HG02623 (cell line): ENCODE measurements at regions not wholly inside any gene's neighbourhood (a gene's known extent, or its start where the extent isn't known, plus 50 kb on each side); places are given as distances from the start of the nearest gene placed in this dataset.
"Not testable (repeated sequence)": the region's sequence is repeated elsewhere in the genome, so short reads cannot be mapped to it uniquely, and the experiment has no call there.

Experiments used
- ATAC-seq: cut with Tn5 transposase; IDR thresholded peaks from one replicate; pipeline ENCODE4 v1.9.1; 2021; ENCODE audit warnings: moderate library complexity; ENCODE audit not compliant: unreplicated experiment

DNA sequence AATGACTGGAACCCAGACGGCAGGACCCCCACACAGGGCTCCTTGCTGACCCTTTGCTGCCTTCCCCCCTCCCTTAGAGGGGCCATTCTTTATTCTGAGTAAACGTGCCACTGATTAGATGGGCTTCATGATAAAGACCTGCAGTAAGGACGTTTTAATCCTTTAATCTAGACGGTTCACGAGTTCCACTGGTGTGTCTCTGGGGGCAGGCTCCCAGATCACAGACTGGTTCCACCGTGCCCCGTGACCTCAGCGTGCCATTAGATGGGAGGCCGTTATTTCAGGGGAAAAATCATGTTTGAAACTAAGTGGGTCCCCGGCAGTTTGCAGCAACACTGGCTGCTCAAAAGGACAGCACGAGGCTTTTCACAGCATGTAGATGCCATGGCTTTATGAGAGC, 246.9 kb upstream of the PLGLB2 start:
- ATAC-seq, result not testable (repeated sequence)

DNA sequence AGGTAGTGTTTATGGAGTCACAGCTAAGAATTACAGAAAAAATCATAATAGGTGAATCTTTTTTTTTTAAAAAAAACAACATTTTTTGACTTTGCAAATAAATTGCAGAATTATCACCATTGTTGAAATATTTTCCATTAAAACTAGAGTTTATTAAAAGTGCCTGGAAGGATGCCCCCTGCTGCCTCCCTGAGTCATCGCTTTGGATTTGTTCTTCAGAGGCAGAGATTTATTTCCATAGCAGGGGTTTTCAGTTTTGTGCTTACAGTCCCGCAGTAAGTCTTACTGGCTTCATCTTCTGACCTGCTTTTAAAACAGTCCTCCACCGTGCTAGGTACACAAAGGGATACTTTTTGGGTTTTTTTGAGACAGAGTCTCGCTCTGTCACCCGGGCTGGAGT, 244.9 kb upstream of the PLGLB2 start:
- ATAC-seq, result not testable (repeated sequence)

DNA sequence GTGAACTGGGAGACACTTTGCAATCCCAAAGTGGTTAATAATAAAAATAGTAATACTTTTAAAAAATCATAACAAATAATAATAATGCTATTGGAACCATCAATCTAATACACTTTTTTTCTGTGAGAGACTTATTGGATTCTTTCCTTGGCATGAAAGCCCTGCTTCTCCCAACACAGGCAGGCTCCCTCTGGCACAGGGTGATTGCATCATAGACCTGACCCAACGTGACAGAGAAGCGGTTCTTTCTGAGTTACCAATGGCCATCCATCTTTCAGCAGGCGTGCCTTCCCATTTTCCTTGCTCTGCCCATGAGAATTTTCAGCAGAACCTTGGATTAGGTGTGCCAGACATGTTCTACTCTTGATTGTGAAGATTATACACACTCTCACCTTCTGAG, 242.6 kb upstream of the PLGLB2 start:
- ATAC-seq, result not testable (repeated sequence)

DNA sequence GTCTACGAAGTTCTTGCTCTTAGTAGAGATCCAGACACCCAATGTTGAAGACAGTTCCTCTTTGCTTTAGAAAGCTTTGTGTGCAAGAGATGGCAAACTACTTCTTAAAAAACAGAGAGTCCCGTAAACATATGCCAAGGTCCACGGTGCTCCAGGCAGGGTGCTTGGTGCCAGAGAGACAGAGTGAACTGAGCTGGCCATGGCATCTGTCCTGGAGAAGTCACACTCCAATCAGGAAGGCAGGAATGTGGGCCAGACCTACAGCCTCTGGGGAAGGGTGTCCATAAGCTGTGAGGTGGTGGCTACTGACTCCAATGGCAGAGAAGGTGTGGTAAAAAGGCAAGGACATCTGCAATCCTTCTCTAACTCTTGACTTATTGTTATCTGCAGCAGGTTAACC, 242.0 kb upstream of the PLGLB2 start:
- not testable (repeated sequence) for ATAC-seq

DNA sequence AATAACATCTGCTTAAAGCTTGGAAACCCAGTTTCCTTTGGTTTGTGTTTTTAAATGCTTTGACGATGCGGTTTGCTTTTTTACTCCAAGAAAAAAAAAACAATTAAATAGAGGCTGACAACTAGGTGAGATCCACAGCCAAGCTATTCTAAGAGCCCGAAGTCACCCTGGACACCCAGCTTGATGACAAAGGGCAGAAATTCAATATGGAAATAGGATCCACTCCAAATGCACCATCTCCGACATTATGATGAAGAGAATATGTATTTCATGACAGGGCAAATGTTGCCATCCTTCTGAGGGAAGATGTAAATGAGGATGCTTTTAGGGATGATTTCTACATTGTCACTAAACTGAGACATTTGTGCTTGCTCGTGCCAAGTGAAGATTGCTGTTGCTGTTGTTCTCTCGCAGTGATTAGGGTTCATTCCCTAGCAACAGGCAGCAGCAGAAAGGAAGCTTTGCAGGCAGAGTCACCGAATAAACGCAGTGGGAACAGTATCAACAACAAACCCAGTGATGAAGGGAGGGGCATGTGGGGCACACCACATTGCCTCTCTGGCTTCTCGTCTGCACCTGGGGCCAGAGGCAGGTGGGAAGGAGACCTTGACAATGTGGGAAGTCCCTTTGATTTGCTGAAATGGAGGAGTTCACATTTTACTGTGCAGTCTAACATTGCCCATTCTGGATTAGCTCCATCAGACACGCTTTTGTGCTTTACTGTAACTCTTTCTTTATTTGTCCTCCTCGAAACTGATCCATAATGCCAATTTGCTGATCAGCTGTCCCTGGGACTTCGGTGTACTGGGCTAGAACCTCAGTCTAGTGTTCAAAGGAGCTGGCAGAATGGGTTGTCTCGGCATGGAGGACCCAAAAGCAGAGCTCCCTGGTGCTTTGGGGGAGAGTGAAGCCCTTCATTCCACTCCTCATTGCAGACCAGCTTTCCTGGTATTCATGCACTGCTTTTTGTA, 240.2 kb upstream of the PLGLB2 start:
- not testable (repeated sequence) for ATAC-seq

DNA sequence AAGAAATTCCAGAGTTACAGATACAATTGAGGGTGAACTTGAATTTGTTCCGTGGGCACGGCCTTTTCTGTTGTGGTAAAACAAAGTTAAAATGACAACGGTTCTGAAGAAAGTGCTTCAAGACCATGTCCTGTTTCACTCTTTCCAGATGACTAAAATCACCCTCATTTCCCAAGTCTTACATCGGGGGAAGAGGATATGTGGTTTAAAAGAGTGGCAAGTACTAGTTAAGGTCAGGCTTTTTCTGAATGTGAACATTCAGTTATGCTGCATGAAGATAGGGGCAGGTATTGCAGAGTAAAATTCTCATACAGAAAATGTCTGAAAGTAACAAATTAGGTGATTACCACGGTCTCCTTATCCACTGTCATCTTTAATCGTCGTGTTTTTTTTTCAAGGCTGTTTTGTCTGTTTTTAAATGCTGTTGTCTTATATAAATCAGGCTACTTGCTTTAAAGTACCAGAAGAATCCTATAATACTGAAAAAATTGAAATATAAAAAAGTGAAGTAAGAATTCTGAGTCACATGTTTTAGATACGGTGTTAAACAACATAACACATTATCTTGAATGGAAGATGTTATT, 236.6 kb upstream of the PLGLB2 start:
- ATAC-seq, result not testable (repeated sequence)

DNA sequence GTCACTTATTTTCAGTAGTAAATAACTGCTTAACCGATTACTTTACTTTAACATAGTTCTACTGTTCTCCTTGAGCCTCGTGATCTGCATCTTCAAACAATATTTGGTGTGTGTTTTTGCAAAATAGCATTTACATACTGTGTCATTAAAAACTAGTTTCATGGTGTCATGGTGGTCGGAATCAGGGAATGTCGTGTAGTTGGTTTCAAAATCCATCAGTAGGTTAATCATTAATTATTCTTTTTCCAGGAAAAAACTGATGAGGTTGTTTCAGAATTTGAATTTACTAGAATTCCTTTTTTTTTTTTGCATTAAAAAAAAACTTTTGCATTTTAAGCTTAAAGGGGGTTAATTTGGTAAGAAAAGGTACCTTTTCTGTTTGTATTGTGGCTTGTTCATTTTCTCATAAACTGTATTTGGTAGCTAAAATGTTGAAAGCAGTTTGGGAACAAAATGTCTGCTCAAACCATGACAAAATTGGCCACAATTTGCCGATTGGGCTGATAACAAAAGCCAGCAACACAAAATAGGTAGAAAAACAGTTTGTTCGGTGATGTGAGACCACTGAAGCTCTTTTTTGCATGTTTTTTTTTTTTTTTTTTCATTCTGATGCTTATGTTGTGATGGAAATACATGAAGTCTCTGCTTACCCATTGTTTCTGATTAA, 234.9 kb upstream of the PLGLB2 start:
- not testable (repeated sequence) for ATAC-seq

DNA sequence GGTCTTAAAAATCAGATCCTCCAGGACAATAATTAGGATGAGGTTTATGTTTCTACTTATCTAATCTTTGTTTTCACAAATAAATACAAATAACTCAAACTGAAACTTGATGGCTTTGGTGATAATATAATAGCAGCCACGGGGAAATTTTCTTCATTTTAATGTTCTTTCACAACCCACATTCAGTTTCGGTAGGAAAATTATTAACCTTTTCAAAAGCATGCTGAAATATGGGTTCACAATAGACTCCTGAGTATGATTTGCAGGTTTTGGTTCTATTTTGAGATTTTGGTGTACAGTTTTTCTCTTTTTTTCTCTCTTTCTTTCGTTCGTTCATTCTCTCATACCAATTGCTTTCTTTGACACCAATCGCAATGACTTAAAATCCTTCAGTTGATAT, 233.9 kb upstream of the PLGLB2 start:
- peak; percentile 62 for ATAC-seq

DNA sequence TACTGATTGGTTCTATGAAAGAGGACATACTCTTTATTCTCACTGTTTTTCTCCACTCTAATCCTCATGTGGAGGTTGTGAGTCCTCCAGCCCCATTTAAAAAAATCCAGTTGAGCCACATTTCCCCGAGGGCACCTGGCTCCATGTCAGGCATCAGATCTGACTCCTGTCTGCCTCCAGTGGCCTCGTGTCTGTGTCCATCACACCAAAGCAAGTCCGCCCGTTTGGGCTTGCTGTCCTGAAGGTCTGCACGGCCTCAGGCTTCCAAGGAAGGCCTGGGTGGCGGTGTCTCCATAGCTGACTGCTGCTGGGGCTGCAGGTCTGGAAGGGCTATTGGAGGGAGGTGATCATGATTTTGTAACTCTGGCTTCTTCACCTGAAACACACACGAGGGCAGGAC, 233.4 kb upstream of the PLGLB2 start:
- not testable (repeated sequence) for ATAC-seq

DNA sequence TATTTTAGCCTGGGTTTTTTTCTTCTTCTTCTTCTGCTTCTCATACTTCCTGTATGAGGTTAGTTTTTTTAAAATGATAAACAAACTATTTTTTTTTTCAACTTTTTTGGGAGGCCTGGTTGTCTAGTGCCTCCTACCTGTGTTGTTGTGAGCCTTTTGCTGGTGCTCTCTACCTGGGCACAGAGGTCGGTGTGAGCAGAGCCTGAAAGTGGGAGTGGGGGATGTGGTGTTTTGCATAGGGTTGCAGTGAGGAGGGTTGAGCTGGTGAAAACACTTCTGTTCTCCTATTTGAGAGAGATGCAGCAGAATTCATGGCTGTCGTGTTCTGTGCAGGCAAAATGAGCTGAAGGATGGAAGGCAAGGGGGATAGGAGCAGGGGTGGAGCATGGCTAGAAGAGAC, 232.7 kb upstream of the PLGLB2 start:
- ATAC-seq, result not testable (repeated sequence)

DNA sequence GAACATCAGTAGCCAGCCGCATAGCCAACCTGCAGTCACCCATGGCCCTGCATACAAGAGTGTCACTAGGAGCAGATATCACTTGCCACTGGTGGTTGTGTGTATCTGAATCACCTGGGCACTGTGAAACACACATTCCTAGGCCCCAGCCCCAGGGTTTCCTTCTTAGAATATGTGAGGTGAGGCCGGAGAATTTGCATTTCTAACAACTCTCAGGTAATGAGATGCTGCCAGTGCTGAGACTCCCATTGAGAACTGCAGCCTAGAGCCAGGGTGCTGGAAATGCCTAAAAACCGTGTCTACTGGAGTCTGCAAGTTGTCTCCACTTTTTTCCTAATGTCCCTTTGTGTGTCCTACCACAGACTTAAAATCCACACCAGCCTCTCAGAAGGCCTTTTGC, 232.0 kb upstream of the PLGLB2 start:
- ATAC-seq, result not testable (repeated sequence)

DNA sequence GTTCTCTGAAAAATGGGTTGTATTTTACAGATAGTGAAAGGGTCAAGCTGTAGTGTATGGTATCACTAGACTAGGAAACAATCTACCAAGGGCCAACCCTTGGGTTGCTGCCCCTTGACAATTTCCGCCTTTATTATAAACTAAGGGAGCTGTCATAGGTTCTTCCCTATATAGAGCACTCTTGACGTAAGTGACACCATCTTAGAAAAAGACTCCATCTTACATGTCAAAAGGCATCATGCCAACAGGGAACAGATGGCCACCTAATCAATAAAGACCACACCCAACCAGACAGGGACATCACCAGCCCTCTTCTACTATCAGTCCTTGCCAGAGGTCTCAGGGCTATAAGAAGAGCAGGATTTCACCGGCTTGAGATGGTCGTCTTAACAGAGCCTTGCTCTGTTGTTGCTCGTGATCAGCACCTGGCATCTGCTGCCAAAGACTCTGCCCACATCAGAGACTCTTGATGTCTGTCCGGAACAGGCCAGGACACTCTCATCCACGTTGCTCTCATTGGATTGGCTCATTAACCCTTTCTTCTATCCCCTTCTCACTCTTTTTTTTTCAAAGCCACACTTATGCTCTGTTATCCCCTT, 231.4 kb upstream of the PLGLB2 start:
- ATAC-seq, result not testable (repeated sequence)

DNA sequence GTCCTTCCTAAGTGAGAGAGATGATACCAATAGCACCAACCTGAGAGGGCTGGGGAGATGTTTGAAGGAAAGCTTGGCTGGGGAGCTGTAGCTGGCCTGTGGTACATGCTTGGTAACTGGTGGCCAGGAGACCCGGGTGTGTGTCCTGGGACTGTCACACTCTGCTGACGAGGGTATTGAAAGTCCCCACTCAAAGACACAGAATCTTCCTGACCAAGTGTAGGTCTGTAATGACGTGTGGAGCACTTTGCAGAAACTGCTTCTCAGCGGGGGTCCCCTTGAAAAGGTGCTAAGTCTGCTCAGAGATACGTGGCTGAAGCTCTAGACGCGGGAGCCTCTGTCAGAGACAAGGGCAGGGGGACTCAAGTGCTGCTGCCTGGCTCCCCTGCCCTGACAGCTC, 230.4 kb upstream of the PLGLB2 start:
- ATAC-seq, result not testable (repeated sequence)

DNA sequence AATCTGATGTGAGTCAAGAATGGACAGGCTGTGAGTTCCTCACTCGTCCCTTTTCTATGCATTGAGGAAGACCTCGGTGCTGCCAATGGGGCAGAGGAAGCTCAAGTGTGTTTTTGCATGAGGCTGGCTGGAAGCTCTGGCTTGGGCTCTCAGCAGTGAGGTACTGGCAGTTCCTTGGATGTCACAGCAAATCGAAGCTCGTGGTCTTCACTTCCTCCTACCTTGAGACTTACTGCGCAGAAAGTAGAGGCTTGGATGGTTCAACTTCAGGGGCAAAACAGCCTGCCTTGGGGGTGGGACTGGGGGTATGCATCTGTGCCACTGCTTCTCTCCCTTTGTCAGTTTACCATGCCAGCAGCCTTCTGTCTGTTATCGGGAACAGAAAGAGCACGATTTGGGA, 229.8 kb upstream of the PLGLB2 start:
- ATAC-seq, result not testable (repeated sequence)

DNA sequence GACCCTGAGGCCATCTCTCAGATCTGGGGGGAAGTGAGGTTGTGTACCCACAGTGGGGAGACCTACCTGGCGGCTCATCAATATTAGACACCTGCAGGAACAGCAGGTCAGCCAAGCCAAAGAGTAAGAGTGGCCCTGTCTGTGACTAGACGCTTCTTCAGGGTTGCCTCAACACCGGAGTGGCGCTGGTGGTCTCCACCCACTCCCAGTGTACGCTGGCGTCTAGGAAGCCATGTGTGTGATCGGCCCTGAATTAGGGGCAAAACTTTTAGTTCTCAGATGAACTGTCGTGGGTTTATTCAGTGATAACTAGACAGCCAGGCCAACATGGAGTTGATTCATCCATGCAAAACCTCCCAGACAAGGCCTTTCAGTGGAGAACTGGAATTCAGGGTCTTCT, 229.3 kb upstream of the PLGLB2 start:
- ATAC-seq, result not testable (repeated sequence)

DNA sequence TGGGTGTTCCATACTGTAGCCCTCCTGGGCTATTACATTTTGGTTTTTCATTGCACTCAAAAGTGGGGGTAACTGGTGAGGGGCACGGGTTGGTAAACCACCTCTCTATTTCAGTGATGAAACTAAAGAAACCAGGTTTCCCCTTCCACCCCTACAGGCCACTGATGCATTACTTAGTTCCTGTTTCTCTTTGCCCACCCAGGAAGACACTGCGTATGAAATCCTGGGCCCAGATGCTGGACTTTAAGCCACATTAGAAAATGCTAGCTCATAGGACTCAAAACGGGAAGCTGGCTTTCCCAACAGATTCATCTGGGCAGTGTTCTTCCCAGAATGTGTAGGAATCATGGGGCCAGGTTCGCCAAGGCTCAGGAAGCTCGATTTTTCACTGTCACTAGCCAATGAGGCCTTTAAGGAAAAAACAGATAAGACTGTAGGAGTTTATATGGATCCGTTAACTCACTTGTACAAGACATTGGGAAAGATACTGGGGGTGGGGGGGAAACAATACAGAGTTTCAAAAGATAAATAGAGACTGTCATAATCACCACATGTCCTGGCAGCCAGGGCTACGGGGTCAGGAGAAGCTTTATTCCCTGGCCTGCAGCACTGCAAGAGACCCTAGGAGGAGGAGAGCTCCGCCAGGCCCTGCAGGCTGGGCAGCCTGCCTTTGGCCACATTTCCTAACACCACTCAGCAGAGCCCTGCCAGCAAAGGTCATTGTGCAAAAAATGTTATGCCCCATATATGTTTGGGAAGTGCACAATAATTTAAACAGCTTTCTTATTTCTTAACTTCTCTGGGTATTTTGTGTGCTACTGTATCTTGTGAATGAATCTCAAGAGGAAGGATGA, 228.5 kb upstream of the PLGLB2 start:
- peak; percentile 41 for ATAC-seq

DNA sequence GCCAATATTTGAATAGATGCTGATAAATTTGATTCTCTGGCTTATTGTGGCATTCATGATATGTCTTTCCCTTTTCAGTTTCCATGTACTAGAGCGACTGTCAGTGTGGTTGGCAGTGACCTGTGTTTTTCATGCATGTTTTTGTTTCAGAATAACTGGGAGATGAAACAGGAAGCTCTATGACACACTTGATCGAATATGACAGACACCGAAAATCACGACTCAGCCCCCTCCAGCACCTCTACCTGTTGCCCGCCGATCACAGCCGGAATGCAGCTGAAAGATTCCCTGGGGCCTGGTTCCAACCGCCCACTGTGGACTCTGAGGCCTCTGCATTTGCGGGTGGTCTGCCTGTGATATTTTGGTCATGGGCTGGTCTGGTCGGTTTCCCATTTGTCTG, 226.8 kb upstream of the PLGLB2 start:
- peak; percentile 61 for ATAC-seq

DNA sequence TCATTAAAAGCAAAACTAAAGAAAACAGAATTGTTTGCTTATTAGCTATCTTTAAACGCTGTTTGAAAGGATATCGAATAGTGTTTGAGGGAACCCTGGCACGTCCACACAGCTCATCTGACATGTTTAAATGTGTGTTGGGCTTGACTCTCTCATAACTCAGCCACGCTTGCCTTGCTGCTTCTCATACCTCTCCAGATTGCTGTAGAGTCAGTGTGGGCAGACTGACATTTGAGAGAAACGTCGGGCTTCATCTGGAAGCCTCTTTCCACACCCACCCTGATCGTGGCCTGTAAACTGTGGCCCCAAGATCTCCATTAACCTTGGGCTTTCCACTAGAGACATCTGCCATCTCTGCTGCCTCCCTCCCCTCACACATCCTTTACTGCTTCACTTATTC, 226.4 kb upstream of the PLGLB2 start:
- ATAC-seq, result not testable (repeated sequence)

DNA sequence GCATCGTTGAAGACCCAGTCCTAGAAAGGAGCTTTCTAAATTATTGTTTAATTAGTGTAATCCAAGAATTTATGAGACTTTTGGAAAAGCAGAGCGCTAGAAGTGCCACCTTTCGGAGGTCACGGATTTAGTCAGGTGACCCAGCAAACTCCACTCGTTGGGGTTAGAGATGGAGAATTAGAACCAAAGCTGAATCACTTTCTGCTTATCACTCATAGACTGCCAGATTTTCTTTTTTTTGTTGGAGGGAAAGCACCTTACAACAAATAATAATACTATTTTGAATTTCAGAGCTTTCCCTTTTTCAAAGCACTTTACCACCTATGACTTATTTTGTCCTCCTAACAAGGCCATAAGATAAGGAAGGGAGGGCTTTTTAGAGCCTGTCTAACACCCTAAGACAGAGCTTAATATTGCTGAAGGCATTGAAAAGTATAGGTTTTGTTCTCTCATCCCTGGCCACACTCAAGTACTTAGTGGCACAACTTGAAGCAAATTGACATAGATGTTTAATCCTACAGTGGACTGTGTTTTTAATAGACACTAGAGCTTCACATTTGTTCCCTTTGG, 223.2 kb upstream of the PLGLB2 start:
- ATAC-seq, result not testable (repeated sequence)

DNA sequence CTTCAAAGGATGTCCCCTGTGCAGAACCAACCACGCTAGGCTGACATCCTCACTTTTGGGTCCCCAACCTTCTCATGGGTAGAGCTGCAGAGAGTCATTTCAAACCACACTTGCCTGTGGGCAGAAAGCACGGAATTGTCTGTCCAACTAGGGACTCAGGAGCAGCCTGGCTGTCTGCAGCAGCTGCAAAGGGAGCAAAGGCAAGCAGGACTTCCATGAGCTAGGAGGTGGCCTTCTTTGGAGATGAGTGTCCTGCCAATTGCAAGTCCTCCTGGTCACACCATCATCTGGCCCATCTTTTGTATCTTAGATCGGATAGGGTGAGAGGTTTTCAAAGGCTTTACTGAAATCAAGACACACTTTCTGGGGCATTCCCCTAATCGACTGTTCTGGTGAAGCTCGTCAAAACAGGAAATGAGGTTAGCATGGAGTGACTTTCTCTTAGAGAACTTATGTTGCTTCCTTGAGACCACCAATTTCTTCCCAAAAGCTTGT, 222.3 kb upstream of the PLGLB2 start:
- not testable (repeated sequence) for ATAC-seq
